ENCODE measurements at regions not wholly inside any gene's neighbourhood (a gene's known extent, or its start where the extent isn't known, plus 50 kb on each side); places are given as distances from the start of the nearest gene placed in this dataset.

- TF ChIP-seq EZH2 (IDR thresholded peaks at IDR 0.05; ENCODE audit: insufficient read depth, low read length) (no peak), CTCF (IDR thresholded peaks at IDR 0.05; ENCODE audit: insufficient read depth, low read depth, low read length) (no peak)
- H3K4me3 ChIP-seq (ENCODE audit: insufficient read depth, low read depth, low read length), result peak overlapping the region; percentile 30
- H3K27me3 ChIP-seq (ENCODE audit: insufficient read depth, low read length), result no peaks in the 10 kb centered on the region
- Mint-ChIP-seq H3K9me3 (ENCODE audit: unreplicated experiment) (no peaks in the 10 kb centered on the region), H3K4me3 (ENCODE audit: unreplicated experiment) (no peak overlapping the region), H3K36me3 (ENCODE audit: low read depth, unreplicated experiment) (no peaks in the 10 kb centered on the region), H3K4me1 (ENCODE audit: low read depth, unreplicated experiment) (peaks cover 8% of the 10 kb centered on the region), H3K27ac (ENCODE audit: unreplicated experiment) (no peak overlapping the region), H3K27me3 (ENCODE audit: low read depth, unreplicated experiment) (no peaks in the 10 kb centered on the region)
- DNase-seq (ENCODE audit: low read depth) (peak; percentile 77), FAIRE-seq (peak; percentile 69)
- H3K9ac ChIP-seq (ENCODE audit: low read length), result peak overlapping the region; percentile 69
- no peaks in the 10 kb centered on the region for H3K36me3 ChIP-seq (ENCODE audit: insufficient read depth, low read length)
- H3K79me2 ChIP-seq (ENCODE audit: insufficient read depth, low read length), result peaks cover 16% of the 10 kb centered on the region
- no peaks in the 10 kb centered on the region for H4K20me1 ChIP-seq (ENCODE audit: insufficient read depth, low read length)
- H2AFZ ChIP-seq (ENCODE audit: low read depth, low read length), result peak overlapping the region; percentile 11
- H3K4me2 ChIP-seq (ENCODE audit: low read length), result peak overlapping the region; percentile 76
- peaks cover 15% of the 10 kb centered on the region for H3K4me1 ChIP-seq (ENCODE audit: insufficient read depth, low read length)
- H3K27ac ChIP-seq (ENCODE audit: low read depth, low read length), result peak overlapping the region; percentile 82
- H3K9me3 ChIP-seq (ENCODE audit: insufficient read depth, low read depth, low read length), result no peaks in the 10 kb centered on the region
Measured at GRCh38 chr10:4677296-4678021, 148.5 kb upstream of the AKR1E2 start.

GRCh38 chr10:4676566-4676965, 149.4 kb upstream of the AKR1E2 start:
- TF ChIP-seq CTCF (IDR thresholded peaks at IDR 0.05; ENCODE audit: insufficient read depth, low read depth, low read length) (no peak), EZH2 (IDR thresholded peaks at IDR 0.05; ENCODE audit: insufficient read depth, low read length) (no peak)
- Histone ChIP-seq H4K20me1 (ENCODE audit: insufficient read depth, low read length) (no peaks in the 10 kb centered on the region), H3K4me2 (ENCODE audit: low read length) (peak overlapping the region; percentile 18), H3K79me2 (ENCODE audit: insufficient read depth, low read length) (peaks cover 16% of the 10 kb centered on the region), H3K9ac (ENCODE audit: low read length) (peak overlapping the region; percentile 8), H3K4me3 (ENCODE audit: insufficient read depth, low read depth, low read length) (no peak overlapping the region), H3K27ac (ENCODE audit: low read depth, low read length) (peak overlapping the region; percentile 56), H3K27me3 (ENCODE audit: insufficient read depth, low read length) (no peaks in the 10 kb centered on the region), H3K36me3 (ENCODE audit: insufficient read depth, low read length) (no peaks in the 10 kb centered on the region), H3K4me1 (ENCODE audit: insufficient read depth, low read length) (peaks cover 22% of the 10 kb centered on the region), H2AFZ (ENCODE audit: low read depth, low read length) (no peak overlapping the region), H3K9me3 (ENCODE audit: insufficient read depth, low read depth, low read length) (no peaks in the 10 kb centered on the region)
- Mint-ChIP-seq H3K27ac (ENCODE audit: unreplicated experiment) (no peak overlapping the region), H3K9me3 (ENCODE audit: unreplicated experiment) (no peaks in the 10 kb centered on the region), H3K4me3 (ENCODE audit: unreplicated experiment) (no peak overlapping the region), H3K27me3 (ENCODE audit: low read depth, unreplicated experiment) (no peaks in the 10 kb centered on the region), H3K4me1 (ENCODE audit: low read depth, unreplicated experiment) (peaks cover 16% of the 10 kb centered on the region), H3K36me3 (ENCODE audit: low read depth, unreplicated experiment) (no peaks in the 10 kb centered on the region)
- DNase-seq (ENCODE audit: low read depth) (no peak), FAIRE-seq (no peak)

- Histone ChIP-seq H3K79me2 (ENCODE audit: insufficient read depth, low read length) (peaks cover 16% of the 10 kb centered on the region), H3K4me2 (ENCODE audit: low read length) (no peak overlapping the region), H3K36me3 (ENCODE audit: insufficient read depth, low read length) (no peaks in the 10 kb centered on the region), H3K4me1 (ENCODE audit: insufficient read depth, low read length) (peaks cover 30% of the 10 kb centered on the region), H2AFZ (ENCODE audit: low read depth, low read length) (no peak overlapping the region), H3K9ac (ENCODE audit: low read length) (no peak overlapping the region), H3K27ac (ENCODE audit: low read depth, low read length) (no peak overlapping the region), H3K27me3 (ENCODE audit: insufficient read depth, low read length) (no peaks in the 10 kb centered on the region), H4K20me1 (ENCODE audit: insufficient read depth, low read length) (no peaks in the 10 kb centered on the region), H3K4me3 (ENCODE audit: insufficient read depth, low read depth, low read length) (no peak overlapping the region), H3K9me3 (ENCODE audit: insufficient read depth, low read depth, low read length) (no peaks in the 10 kb centered on the region)
- no peaks in the 10 kb centered on the region for H3K36me3 Mint-ChIP-seq (ENCODE audit: low read depth, unreplicated experiment)
- peaks cover 20% of the 10 kb centered on the region for H3K4me1 Mint-ChIP-seq (ENCODE audit: low read depth, unreplicated experiment)
- FAIRE-seq (no peak), DNase-seq (ENCODE audit: low read depth) (no peak)
- TF ChIP-seq CTCF (IDR thresholded peaks at IDR 0.05; ENCODE audit: insufficient read depth, low read depth, low read length), result no peak
- no peak for TF ChIP-seq EZH2 (IDR thresholded peaks at IDR 0.05; ENCODE audit: insufficient read depth, low read length)
- H3K27me3 Mint-ChIP-seq (ENCODE audit: low read depth, unreplicated experiment), result no peaks in the 10 kb centered on the region
- no peak overlapping the region for H3K27ac Mint-ChIP-seq (ENCODE audit: unreplicated experiment)
- no peak overlapping the region for H3K4me3 Mint-ChIP-seq (ENCODE audit: unreplicated experiment)
- no peaks in the 10 kb centered on the region for H3K9me3 Mint-ChIP-seq (ENCODE audit: unreplicated experiment)
Measured at GRCh38 chr10:4675808-4676207, 150.2 kb upstream of the AKR1E2 start.
